ENCODE measurements at regions not wholly inside any gene's neighbourhood (a gene's known extent, or its start where the extent isn't known, plus 50 kb on each side); places are given as distances from the start of the nearest gene placed in this dataset.

DNA sequence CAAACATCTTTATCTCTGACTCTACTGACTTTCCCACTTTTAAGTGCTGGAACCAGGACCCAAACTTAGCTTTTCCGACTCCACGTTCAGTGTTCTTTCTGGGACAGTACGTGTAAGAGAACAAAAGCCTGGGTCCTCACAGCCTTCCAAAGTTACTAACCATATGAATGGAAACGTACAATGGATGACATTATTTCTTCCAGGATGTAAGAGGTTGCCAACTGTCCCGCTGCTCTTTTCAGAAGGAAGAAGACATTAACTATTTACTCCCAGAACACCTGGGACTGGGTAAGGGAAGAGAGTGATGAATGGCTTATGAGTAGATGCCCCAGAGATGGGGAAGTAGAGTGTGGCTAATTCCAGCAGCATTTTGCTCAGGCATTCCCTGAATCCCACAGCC lies 114.7 kb downstream of the TRAPPC11 start:
- no peak for DNase-seq (ENCODE audit: extremely low spot score in 2 of 2)
- TF ChIP-seq, protein P1, sequence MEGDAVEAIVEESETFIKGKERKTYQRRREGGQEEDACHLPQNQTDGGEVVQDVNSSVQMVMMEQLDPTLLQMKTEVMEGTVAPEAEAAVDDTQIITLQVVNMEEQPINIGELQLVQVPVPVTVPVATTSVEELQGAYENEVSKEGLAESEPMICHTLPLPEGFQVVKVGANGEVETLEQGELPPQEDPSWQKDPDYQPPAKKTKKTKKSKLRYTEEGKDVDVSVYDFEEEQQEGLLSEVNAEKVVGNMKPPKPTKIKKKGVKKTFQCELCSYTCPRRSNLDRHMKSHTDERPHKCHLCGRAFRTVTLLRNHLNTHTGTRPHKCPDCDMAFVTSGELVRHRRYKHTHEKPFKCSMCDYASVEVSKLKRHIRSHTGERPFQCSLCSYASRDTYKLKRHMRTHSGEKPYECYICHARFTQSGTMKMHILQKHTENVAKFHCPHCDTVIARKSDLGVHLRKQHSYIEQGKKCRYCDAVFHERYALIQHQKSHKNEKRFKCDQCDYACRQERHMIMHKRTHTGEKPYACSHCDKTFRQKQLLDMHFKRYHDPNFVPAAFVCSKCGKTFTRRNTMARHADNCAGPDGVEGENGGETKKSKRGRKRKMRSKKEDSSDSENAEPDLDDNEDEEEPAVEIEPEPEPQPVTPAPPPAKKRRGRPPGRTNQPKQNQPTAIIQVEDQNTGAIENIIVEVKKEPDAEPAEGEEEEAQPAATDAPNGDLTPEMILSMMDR (IDR thresholded peaks at IDR 0.05) = no peak
- no peak for TF ChIP-seq POLR2A (IDR thresholded peaks at IDR 0.05)
- no peak for TF ChIP-seq POLR2AphosphoS5 (IDR thresholded peaks at IDR 0.05; ENCODE audit: insufficient read depth in 1 of 2, low read depth in 1 of 2)
- H3K4me3 ChIP-seq = no peak overlapping the region
- no peaks in the 10 kb centered on the region for H3K36me3 ChIP-seq
- H3K9me3 ChIP-seq = no peaks in the 10 kb centered on the region
- intact Hi-C loops (cut with DNase I) = no loop called here
- H3K27me3 ChIP-seq = no peaks in the 10 kb centered on the region
- no peak overlapping the region for H3K27ac ChIP-seq
- H3K4me1 ChIP-seq = no peaks in the 10 kb centered on the region

DNA sequence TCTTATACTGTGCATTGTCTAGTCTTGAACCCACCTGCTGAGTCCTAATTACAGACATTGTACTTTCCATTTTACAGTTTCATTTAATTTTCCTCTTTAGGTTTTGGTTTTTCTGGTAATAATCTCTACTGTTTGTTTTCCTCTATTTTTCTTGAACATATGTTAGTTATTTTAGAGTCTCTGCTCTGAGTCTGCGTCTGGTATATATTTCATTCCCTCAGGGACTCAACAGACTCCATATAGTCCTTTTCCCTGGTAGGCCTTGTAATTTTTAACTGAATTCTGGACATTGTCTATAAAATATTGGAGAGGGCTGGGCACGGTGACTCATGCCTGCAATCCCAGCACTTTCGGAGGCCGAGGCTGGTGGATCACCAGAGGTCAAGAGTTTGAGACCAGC lies 121.8 kb upstream of the STOX2 start:
- no peaks in the 10 kb centered on the region for H3K36me3 ChIP-seq
- H3K27me3 ChIP-seq = no peaks in the 10 kb centered on the region
- no peak for DNase-seq (ENCODE audit: extremely low spot score in 2 of 2)
- TF ChIP-seq POLR2A (IDR thresholded peaks at IDR 0.05) (no peak), POLR2AphosphoS5 (IDR thresholded peaks at IDR 0.05; ENCODE audit: insufficient read depth in 1 of 2, low read depth in 1 of 2) (no peak)
- TF ChIP-seq, protein P1 (IDR thresholded peaks at IDR 0.05) = no peak
- intact Hi-C loops (cut with DNase I) = no loop called here
- no peak overlapping the region for H3K27ac ChIP-seq
- H3K4me3 ChIP-seq = no peak overlapping the region
- peaks cover 9% of the 10 kb centered on the region for H3K4me1 ChIP-seq
- H3K9me3 ChIP-seq = no peaks in the 10 kb centered on the region

DNA sequence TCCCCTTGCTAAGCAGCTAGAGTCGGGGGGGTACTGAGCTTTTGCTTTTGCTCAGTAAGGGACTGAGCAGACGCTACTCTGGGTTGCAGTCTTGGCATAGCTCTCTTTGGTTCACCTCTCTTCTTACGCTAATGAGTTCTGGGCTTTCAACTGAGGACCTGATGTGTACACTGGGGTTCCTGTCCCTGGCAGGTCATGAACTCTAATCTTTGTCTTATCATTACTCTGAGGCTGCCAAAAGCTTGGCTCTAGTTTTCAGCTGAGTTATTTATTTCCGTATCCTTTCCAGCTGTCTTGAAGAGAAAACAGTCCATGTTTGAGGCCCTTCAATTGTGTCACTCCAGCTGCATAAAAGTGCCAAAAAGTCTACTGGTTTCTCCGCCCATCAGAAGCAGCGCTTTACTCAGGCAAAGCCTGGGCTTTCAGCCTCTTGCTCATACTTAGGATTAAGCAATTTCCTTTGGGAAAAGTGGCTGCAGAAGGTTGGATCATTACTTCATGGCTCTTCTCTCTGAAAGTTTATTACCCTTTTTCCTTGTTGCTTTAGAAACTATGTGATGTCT lies 121.0 kb upstream of the STOX2 start:
- DNase-seq (ENCODE audit: extremely low spot score in 2 of 2) = no peak
- TF ChIP-seq, protein P1 (IDR thresholded peaks at IDR 0.05) = no peak
- peak in 1 of 2 donors; percentile 17 for TF ChIP-seq POLR2AphosphoS5 (IDR thresholded peaks at IDR 0.05; ENCODE audit: insufficient read depth in 1 of 2, low read depth in 1 of 2)
- H3K27me3 ChIP-seq = no peaks in the 10 kb centered on the region
- intact Hi-C loops (cut with DNase I) = no loop called here
- peaks cover 9% of the 10 kb centered on the region for H3K4me1 ChIP-seq
- H3K4me3 ChIP-seq = no peak overlapping the region
- no peak overlapping the region for H3K27ac ChIP-seq
- H3K9me3 ChIP-seq = no peaks in the 10 kb centered on the region
- no peaks in the 10 kb centered on the region for H3K36me3 ChIP-seq

DNA sequence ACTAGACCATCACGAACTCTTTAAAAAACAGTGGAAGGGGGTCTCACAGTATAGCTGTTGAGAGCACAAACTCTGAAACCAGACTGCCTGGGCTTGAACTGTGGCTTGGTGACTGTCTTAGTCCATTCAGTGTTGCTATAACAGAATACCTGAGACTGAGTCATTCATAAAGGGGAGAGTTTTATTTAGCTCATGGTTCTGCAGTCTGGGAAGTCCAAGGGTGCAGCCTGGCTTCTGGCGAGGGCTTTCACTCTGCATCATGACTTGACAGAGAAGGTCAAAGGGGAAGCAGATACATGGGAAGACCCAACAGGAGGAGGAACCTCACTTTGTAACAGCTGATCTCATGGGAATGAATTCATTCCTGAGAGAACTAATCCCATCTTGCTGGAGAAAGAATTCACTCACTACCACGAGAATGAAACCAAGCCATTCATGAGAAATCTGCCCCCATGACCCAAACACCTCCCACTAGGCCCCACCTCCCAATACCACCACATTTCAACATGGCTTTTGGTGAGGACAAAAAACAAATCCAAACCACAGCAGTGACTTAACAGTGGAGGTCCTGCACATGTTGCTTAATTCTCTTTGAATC lies 116.7 kb upstream of the STOX2 start:
- Histone ChIP-seq H3K27ac (no peak overlapping the region), H3K4me3 (no peak overlapping the region), H3K4me1 (peaks cover 9% of the 10 kb centered on the region), H3K27me3 (no peaks in the 10 kb centered on the region), H3K36me3 (no peaks in the 10 kb centered on the region), H3K9me3 (no peaks in the 10 kb centered on the region)
- DNase-seq (ENCODE audit: extremely low spot score in 2 of 2) = no peak
- TF ChIP-seq, protein P1 (IDR thresholded peaks at IDR 0.05) = no peak
- TF ChIP-seq POLR2AphosphoS5 (IDR thresholded peaks at IDR 0.05; ENCODE audit: insufficient read depth in 1 of 2, low read depth in 1 of 2) (no peak), POLR2A (IDR thresholded peaks at IDR 0.05) (no peak)
- intact Hi-C loops (cut with DNase I) = no loop called here

DNA sequence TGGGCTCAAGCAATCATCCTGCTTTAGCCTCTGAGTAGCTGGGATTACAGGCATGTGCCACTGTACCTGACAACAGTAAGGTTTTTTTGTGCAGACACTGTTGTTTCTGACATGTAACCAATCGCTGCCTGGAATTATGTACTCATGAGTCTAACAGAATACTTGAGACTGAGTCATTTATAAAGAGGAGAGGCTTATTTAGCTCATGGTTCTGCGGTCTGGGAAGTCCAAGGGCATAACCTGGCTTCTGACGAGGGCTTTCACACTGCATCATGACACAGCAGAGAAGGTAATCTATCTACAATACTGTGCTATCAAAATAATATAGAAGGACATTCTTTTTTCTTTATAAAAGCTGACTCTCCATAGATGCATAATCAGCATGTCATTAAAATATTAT lies 115.5 kb upstream of the STOX2 start:
- peaks cover under 1% of the 10 kb centered on the region for H3K4me1 ChIP-seq
- TF ChIP-seq, protein P1 (IDR thresholded peaks at IDR 0.05) = no peak
- TF ChIP-seq POLR2AphosphoS5 (IDR thresholded peaks at IDR 0.05; ENCODE audit: insufficient read depth in 1 of 2, low read depth in 1 of 2) = no peak
- TF ChIP-seq POLR2A (IDR thresholded peaks at IDR 0.05) = no peak
- intact Hi-C loops (cut with DNase I) = no loop called here
- no peaks in the 10 kb centered on the region for H3K9me3 ChIP-seq
- no peak overlapping the region for H3K27ac ChIP-seq
- DNase-seq (ENCODE audit: extremely low spot score in 2 of 2) = no peak
- no peak overlapping the region for H3K4me3 ChIP-seq
- no peaks in the 10 kb centered on the region for H3K27me3 ChIP-seq
- no peaks in the 10 kb centered on the region for H3K36me3 ChIP-seq

All from vagina (tissue), 2 donors.